ENCODE measurements at regions not wholly inside any gene's neighbourhood (a gene's known extent, or its start where the extent isn't known, plus 50 kb on each side); places are given as distances from the start of the nearest gene placed in this dataset.

GRCh38 chr2:180258041-180258537 lies 251.0 kb upstream of the CWC22 start:
- in situ Hi-C loops (cut with HindIII; ENCODE audit: low pct_ligation_motif_present, low sequenced_read_pairs) = no loop called here
- TF ChIP-seq CTCF (IDR thresholded peaks at IDR 0.05; ENCODE audit: low read depth, low read length, missing control alignments) = no peak

DNA sequence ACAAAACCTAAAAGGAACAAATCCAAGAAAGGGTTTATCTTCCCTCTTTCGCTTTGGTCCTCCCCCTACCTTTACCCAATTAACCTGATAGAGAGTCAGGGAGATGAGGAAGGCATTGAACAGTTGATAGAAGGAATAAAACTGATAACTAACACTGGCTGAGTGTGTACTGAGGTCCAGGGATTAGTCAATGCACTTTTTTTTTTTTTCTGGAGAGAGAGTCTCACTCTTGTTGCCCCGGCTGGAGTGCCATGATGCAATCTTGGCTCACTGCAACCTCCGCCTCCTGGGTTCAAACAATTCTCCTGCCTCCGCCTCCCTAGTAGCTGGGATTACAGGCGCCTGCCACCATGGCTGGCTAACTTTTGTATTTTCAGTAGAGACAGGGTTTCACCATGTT lies 250.2 kb upstream of the CWC22 start:
- TF ChIP-seq CTCF (IDR thresholded peaks at IDR 0.05; ENCODE audit: low read depth, low read length, missing control alignments) = no peak
- Histone ChIP-seq H3K4me3 (ENCODE audit: low read depth, low read length) (no peak overlapping the region), H3K27ac (no peak overlapping the region), H3K36me3 (replicated peaks) (no peaks in the 10 kb centered on the region), H3K27me3 (replicated peaks) (no peaks in the 10 kb centered on the region)
- in situ Hi-C loops (cut with HindIII; ENCODE audit: low pct_ligation_motif_present, low sequenced_read_pairs) = no loop called here
- DNase-seq = no peak

More at GRCh38 chr2:180258041-180258537, 251.0 kb upstream of the CWC22 start:
- H3K27me3 ChIP-seq (replicated peaks) = no peaks in the 10 kb centered on the region
- H3K4me3 ChIP-seq (ENCODE audit: low read depth, low read length) = no peak overlapping the region
- no peak for DNase-seq
- no peak overlapping the region for H3K27ac ChIP-seq
- no peaks in the 10 kb centered on the region for H3K36me3 ChIP-seq (replicated peaks)

GRCh38 chr2:180255981-180256380 lies 248.9 kb upstream of the CWC22 start:
- H3K4me3 ChIP-seq (ENCODE audit: low read depth, low read length) = no peak overlapping the region
- H3K27me3 ChIP-seq (replicated peaks) = no peaks in the 10 kb centered on the region
- H3K36me3 ChIP-seq (replicated peaks) = no peaks in the 10 kb centered on the region
- TF ChIP-seq CTCF (IDR thresholded peaks at IDR 0.05; ENCODE audit: low read depth, low read length, missing control alignments) = no peak
- no peak for DNase-seq
- in situ Hi-C loops (cut with HindIII; ENCODE audit: low pct_ligation_motif_present, low sequenced_read_pairs) = no loop called here
- no peak overlapping the region for H3K27ac ChIP-seq

- no peak for DNase-seq
- Histone ChIP-seq H3K4me3 (ENCODE audit: low read depth, low read length) (no peak overlapping the region), H3K27me3 (replicated peaks) (no peaks in the 10 kb centered on the region), H3K36me3 (replicated peaks) (no peaks in the 10 kb centered on the region), H3K27ac (no peak overlapping the region)
- TF ChIP-seq CTCF (IDR thresholded peaks at IDR 0.05; ENCODE audit: low read depth, low read length, missing control alignments) = no peak
- in situ Hi-C loops (cut with HindIII; ENCODE audit: low pct_ligation_motif_present, low sequenced_read_pairs) = no loop called here
Observed at GRCh38 chr2:180254872-180255271, 247.8 kb upstream of the CWC22 start.

- Histone ChIP-seq H3K27ac (no peak overlapping the region), H3K36me3 (replicated peaks) (no peaks in the 10 kb centered on the region), H3K27me3 (replicated peaks) (no peaks in the 10 kb centered on the region), H3K4me3 (ENCODE audit: low read depth, low read length) (no peak overlapping the region)
- TF ChIP-seq CTCF (IDR thresholded peaks at IDR 0.05; ENCODE audit: low read depth, low read length, missing control alignments) = no peak
- in situ Hi-C loops (cut with HindIII; ENCODE audit: low pct_ligation_motif_present, low sequenced_read_pairs) = no loop called here
- no peak for DNase-seq
Observed at GRCh38 chr2:180247658-180248057, 240.6 kb upstream of the CWC22 start.

- Histone ChIP-seq H3K27ac (no peak overlapping the region), H3K4me3 (ENCODE audit: low read depth, low read length) (no peak overlapping the region), H3K36me3 (replicated peaks) (no peaks in the 10 kb centered on the region), H3K27me3 (replicated peaks) (no peaks in the 10 kb centered on the region)
- in situ Hi-C loops (cut with HindIII; ENCODE audit: low pct_ligation_motif_present, low sequenced_read_pairs) = no loop called here
- no peak for DNase-seq
- TF ChIP-seq CTCF (IDR thresholded peaks at IDR 0.05; ENCODE audit: low read depth, low read length, missing control alignments) = no peak
Observed at GRCh38 chr2:180246268-180246667, 239.2 kb upstream of the CWC22 start.

Measured in brain microvascular endothelial cell (primary cell).